Heart left ventricle (tissue), 13 donors: ENCODE measurements at regions not wholly inside any gene's neighbourhood (a gene's known extent, or its start where the extent isn't known, plus 50 kb on each side); places are given as distances from the start of the nearest gene placed in this dataset.

Source experiments
- CTCF ChIP-seq, 12 donors: fragments of 200-600 bp; sonication (generic) in 4 of 12; IDR thresholded peaks; one replicate each; pipeline versions ENCODE4 v1.5.0 to v1.8.0; 2018 to 2022; ENCODE audit warnings: antibody characterized with exemption in 12 of 12, mild to moderate bottlenecking in 5 of 12
- POLR2A ChIP-seq, 2 donors: fragments of 450-650 bp; IDR thresholded peaks; one replicate each; pipeline ENCODE4 v1.6.1; 2017; ENCODE audit warnings: antibody characterized with exemption in 2 of 2, mild to moderate bottlenecking in 2 of 2, moderate library complexity in 2 of 2
- donor health status: ischemic (EF 13 %, LVEDD 7.1; RV severe dilation, severe dysfunction).
- donor health status: DM: no; HTN: yes; CAD: no.
- donor health status: DM: no; HTN: no; CAD: no.
- donor health status: ischemic (EF 25% LVEDD 6.9; RV normal size, moderate dysfunction).
- donor health status: ischemic (EF 25% LVEDD 5.7; RV mildly dilated, moderate dysfunction).
- donor health status: ischemic (EF 35%, LVEDD 5.7; RV mildly dilated, moderate dysfunction).
- donor health status: nonischemic (EF 11% LVEDD 7.7; RV severe dilation, severe dysfunction).
- donor health status: DM: yes; HTN: yes; CAD: no.
- donor health status: PGD.
- donor health status: ischemic (EF 29% LVEDD 5.4; RV normal size, mild dysfunction).
- donor health status: nonischemic (EF 23%, LVEDD 6.1; RV moderate dilation, normal function).

- TF ChIP-seq CTCF (IDR thresholded peaks at IDR 0.05) (no peak), POLR2A (IDR thresholded peaks at IDR 0.05) (no peak)
These were observed 739.4 kb downstream of the IRX1 start for GRCh38 chr5:4335078-4335477.
